Mammary epithelial cell (primary cell): ENCODE measurements at regions not wholly inside any gene's neighbourhood (a gene's known extent, or its start where the extent isn't known, plus 50 kb on each side); places are given as distances from the start of the nearest gene placed in this dataset.

ENCODE experiments used
- EZH2 ChIP-seq: IDR thresholded peaks from 2 replicates; pipeline ENCODE4 v1.6.1; 2012; ENCODE audit warnings: low read length, inconsistent platforms, borderline replicate concordance
- TF ChIP-seq, protein P1 (sequence below), 2 donors: IDR thresholded peaks in 1 of 2; conservative IDR thresholded peaks in 1 of 2; 2 replicates each; pipeline ENCODE4 v1.5.1; 2011 to 2012; ENCODE audit warnings: inconsistent platforms in 2 of 2, low read length in 2 of 2, mild to moderate bottlenecking in 2 of 2, control low read depth in 1 of 2, low read depth in 1 of 2; ENCODE audit not compliant: insufficient read depth in 1 of 2; ENCODE audit errors: extremely low read depth in 1 of 2

DNA sequence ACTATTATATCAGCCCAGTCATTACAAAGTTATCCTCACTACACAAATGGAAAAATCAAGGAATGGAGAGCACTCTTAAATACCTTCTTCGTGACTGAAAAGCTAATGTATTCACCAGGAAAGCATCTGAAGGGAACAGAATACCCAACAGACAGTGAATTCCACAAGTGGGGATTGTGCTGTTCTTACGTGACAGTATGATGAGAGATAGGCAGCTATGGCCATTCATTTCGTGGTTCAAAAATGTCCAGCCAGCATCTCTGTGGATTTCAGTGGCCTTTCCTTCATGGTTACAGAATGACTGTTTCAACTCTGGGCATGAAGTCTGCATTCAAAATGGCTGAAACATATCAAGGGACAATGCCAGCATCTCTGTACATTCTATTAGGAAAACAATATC lies 323.8 kb downstream of the PRELID2 start:
- TF ChIP-seq, protein P1, sequence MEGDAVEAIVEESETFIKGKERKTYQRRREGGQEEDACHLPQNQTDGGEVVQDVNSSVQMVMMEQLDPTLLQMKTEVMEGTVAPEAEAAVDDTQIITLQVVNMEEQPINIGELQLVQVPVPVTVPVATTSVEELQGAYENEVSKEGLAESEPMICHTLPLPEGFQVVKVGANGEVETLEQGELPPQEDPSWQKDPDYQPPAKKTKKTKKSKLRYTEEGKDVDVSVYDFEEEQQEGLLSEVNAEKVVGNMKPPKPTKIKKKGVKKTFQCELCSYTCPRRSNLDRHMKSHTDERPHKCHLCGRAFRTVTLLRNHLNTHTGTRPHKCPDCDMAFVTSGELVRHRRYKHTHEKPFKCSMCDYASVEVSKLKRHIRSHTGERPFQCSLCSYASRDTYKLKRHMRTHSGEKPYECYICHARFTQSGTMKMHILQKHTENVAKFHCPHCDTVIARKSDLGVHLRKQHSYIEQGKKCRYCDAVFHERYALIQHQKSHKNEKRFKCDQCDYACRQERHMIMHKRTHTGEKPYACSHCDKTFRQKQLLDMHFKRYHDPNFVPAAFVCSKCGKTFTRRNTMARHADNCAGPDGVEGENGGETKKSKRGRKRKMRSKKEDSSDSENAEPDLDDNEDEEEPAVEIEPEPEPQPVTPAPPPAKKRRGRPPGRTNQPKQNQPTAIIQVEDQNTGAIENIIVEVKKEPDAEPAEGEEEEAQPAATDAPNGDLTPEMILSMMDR (conservative IDR thresholded peaks at IDR 0.05 in 1 of 2, IDR thresholded peaks at IDR 0.05 in 1 of 2; ENCODE audit: extremely low read depth in 1 of 2, insufficient read depth in 1 of 2, low read depth in 1 of 2, low read length in 2 of 2): no peak
- TF ChIP-seq EZH2: no peak
